HG02852 (cell line): ENCODE measurements at regions not wholly inside any gene's neighbourhood (a gene's known extent, or its start where the extent isn't known, plus 50 kb on each side); places are given as distances from the start of the nearest gene placed in this dataset.
A peak's percentile ranks its signal among the peaks of the same experiment; 100 is the strongest.
"Not testable (repeated sequence)": the region's sequence is repeated elsewhere in the genome, so short reads cannot be mapped to it uniquely, and the experiment has no call there.

Source experiments
- ATAC-seq: cut with Tn5 transposase; IDR thresholded peaks from one replicate; pipeline ENCODE4 v1.9.1; 2021; ENCODE audit warnings: mild to moderate bottlenecking, moderate library complexity; ENCODE audit not compliant: unreplicated experiment

DNA sequence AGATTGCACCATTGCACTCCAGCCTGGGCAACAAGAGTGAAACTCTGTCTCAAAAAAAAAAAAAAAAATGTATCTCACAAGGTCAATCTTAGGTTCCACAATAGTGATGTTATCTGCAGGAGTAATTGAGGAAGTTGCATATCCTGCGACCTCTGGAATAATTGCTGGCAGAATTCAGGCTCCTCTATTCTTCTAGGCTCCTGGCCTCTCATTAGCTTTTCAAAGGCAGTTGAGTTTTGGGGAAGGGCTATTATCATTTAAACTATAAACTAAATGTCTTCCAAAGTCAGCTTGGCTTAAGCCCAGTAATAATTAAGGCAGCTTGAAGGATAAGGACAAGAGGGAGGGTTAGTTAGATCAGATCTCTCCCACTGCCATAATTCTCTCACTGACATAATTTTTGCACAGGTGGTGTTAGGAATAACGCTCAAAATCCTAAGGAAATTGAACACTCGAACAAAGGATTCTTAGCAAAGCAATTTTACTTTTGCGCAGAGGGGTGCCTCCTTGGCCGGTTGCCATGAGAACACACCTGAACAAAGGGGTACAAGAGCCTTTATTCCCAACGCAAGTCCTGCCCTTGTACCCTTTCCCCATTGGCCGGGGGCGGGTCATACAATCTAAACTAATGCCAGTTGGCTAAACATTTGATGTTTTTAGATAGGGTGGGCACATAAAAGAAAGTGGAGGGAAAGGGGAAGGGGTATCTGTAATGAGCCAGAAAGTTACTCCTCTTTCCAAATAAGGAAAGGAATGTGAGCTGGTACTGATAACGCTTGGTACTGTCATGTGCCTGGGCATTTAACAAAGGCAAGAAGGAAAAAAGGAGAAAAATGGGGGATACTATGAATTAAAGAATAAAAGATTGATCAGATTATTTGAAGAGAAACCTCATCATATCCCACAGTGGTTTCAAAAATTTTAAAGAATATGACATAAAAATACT lies 106.4 kb upstream of the CCNG1 start:
- no peak for ATAC-seq

- not testable (repeated sequence) for ATAC-seq
Observed at GRCh38 chr5:163336074-163336473, 101.3 kb upstream of the CCNG1 start.

DNA sequence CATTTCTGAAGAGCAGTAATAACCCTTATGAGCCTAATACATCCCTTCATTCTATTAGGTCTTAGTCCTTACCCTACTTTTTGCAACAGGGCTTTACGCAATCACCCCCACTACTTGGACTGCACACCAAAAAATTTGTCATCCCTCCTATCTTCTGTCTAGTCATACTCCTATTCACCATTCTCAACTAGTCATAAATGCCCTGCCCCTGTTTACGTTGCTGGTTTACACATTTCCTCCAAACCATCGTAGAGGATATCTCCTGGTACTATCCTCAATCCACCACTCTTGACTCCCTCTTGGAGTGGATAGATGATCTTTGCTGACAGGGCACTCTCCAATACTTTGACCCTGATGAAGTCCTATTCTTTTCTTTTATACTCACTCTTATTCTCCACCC lies 98.2 kb upstream of the CCNG1 start:
- no peak for ATAC-seq

- not testable (repeated sequence) for ATAC-seq
Observed at GRCh38 chr5:163340378-163340777, 97.0 kb upstream of the CCNG1 start.

DNA sequence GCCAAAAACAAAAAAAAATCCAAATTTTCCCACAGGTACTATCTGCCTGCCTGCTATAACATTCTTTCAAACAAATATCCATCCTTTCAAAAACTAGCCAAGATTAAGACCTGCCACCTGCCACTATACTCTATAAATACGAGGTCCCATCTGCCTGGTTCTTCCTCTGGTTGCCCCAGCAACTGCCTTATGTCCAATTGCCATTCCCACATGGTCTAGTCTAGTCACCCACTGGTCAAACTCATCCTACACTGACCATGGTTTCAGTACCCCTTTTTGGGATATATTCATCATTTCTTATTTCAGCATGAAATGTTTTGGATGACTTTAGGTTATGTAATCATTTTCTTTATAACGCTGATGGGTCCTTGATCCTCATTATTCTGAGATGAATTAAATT lies 95.1 kb upstream of the CCNG1 start:
- no peak for ATAC-seq

DNA sequence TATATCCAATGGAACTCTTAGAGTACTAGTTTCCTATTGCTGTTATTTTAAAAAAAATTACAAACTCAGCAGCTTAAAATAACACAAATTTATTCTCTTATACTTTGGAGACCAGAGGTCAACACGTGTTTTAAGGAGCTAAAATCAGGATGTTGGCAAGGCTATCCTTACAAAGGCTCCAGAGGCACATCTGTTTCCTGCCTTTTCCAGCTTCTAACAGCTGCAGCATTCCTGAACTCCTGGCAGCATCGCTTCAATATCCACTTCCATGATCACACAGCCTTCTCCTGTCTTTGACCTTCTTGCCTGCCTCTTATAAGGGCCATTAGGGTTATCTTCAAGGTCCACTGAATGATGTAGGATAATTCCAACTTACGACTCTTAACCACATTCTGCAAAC lies 92.2 kb upstream of the CCNG1 start:
- ATAC-seq: no peak

DNA sequence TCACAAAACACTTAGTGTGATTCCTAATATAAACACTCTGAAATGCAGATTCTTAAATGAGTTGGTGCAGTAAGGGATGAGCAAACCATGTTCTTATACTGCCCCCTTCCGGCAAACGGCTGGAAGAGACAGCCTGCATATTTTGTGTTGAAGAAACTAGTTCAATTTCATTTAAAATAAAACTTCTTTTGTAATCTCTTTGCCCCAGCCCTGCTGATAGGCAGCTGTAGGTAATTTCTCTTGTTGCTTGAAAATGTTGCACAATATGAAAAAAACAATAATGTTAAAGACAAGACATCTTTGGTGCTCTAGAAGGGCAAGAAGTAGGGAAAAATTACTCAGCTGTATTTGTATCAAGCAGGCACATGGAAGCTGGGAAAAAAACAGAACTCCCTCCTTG lies 89.7 kb upstream of the CCNG1 start:
- ATAC-seq: peak; percentile 85

DNA sequence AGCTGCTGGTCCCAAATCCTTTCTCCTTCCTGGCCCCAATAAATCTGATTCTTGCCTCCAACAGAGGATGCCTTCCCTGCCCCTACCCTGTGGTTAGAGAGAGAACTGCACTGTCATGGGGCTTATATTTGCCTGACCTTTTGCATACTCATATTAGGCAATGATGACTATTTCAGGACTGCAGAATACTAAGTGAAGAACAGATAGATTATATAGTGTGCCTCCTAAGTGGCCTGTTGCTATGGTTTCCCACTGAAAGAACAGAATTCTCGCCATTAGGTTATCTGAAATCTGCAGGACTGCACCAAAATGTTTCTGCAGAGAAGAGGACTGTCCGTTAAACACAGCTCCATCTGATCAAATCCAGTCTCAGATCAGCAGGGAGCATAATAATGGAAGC lies 87.3 kb upstream of the CCNG1 start:
- no peak for ATAC-seq

DNA sequence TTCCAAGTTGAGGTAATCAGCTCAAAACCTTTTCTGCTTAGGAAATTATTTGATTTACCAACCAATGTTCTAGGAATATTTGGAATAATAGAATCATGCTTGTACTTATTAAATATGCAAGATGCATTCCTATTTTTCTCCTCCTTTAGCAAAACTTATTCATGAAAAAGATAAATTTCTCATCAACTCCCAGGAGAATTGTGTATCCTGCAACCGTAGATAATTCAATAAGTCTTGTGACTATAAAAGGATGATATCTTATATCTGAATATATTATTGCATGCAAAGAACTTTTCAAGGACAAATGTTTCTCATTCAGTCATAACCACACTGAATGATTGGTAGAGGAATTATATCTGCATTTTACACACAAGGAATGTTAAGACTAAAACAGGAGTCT lies 84.9 kb upstream of the CCNG1 start:
- ATAC-seq: no peak

- not testable (repeated sequence) for ATAC-seq
Observed at GRCh38 chr5:163355811-163356210, 81.6 kb upstream of the CCNG1 start.

- no peak for ATAC-seq
Observed at GRCh38 chr5:163357636-163358035, 79.8 kb upstream of the CCNG1 start.

DNA sequence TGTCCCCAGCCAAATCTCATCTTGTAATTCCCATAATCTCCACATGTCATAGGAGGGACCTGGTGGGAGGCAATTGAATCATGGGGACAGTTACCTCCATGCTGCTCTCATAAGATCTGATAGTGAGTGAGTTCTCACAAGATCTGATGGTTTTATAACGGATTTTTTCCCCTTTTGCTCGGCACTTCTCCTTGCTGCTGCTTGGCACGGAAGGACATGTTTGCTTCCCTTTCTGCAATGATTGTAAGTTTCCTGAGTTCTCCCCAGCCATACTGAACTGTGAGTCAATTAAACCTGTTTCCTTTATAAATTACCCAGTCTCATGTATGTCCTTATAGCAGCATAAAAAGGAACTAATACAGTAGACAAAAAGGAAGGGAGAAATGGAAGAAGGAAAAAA lies 76.7 kb upstream of the CCNG1 start:
- no peak for ATAC-seq

GRCh38 chr5:163361450-163361849 lies 75.9 kb upstream of the CCNG1 start:
- ATAC-seq: no peak

- ATAC-seq: no peak
Observed at GRCh38 chr5:163362840-163363371, 74.5 kb upstream of the CCNG1 start.

DNA sequence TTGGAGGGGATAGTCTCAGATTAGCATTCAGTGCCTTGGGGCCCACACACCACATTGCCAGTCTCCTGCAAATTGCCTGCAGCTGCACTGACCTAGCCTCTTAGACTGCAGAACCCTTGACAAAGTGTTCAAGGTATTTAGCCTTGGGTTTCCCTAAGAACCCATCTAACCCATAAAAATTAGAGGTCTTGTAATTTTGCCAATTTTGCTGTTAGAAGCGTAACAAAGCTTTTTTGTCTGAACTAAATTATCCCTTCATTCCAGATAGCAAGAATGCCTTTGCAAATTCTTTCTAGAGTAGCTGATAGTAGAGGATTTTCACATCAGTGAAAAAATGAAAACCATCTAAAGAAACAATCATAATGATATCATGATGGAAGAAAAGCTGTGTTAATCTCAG lies 74.0 kb upstream of the CCNG1 start:
- no peak for ATAC-seq

DNA sequence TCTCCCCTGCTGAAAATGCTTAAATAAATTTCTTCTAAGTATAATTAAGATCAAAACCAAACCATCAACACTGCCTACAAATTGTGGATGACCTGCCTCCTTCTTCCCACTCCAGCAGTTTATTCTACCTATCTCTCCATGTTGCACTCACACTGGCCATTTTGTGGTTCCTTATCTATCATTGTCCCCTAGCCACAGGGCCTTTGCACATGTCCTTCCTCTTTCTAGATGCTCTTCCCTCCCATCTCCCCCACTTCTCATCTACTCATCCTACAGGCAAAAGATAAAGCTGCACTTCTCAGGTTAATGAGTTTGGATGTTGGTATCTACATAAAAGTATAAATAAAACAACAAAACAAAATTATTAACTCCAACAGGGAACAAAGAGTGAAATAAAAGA lies 70.6 kb upstream of the CCNG1 start:
- ATAC-seq: no peak

DNA sequence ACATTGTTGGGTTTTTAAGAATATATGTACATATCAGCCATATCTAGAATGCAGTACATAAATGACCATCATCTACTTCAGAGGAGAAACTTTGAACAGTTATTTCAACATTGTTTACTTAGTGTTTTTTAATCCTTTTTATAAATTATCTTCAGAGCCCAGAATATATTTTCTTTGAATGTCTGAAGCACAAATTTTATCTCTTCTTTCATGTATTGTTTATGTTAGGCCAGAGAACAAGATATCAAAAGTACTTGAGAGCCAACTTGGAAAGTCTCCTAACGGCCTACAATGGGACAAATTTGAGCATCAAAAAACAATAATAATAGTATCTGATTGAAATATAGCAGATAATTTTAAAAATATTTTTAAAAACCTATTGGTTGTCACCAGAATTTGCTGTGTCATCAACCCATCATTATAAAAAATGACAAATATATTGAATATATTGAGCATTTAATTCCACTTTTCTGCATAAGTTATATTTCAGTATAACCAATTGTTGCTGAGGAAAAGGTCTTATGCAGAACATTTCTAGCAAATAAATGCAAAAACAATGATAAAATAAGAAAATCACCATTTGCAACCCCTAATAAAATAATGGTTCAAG lies 67.5 kb upstream of the CCNG1 start:
- no peak for ATAC-seq

DNA sequence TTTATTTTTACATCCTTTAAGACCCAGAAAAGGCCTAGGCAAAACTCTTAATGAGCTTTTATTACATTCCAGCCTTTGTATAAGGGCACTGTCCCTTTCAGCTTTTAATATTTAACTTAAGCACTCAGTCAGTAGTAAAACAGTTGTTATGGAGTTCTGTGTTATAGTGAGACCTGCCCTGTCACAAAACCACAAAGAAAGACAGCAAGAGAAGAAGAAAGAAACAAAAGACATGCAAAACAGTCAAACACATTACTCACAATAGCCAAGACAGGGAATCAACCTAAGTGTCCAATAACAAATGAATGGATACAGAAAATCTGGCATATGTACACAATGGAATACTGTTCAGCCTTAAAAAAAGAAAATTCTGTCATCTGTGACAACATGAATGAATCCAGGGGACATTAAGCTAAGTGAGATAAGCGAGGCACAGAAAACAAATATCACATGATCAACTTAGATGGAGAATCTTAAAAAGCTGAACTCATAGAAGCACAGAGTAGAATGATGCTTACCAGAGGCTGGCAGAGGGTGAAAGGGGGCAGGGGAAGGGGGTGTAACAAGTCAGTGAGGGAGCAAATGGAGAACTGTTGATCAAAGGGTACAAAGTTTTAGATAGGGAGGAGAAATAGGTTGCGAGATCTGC lies 63.8 kb upstream of the CCNG1 start:
- no peak for ATAC-seq

DNA sequence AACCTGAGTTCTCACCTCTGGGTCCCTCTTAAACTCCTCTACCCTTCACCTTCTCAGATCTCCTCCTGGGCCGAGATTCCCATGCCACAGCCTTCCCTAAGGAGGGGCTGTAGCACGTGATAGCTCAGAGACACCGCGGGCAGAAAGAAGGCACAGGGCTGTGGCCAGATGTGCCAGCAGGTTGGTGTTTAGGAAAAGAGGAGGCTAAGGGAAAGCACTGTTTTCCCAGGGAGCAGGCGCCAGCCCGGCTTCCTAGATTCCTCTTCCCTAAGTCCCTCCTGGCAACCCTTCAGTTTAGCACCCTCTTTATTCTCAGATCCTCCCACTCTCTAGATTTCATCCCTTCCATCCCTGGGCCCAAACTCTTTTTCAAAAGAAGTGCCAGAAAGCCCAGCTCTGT lies 59.4 kb upstream of the CCNG1 start:
- ATAC-seq: no peak

DNA sequence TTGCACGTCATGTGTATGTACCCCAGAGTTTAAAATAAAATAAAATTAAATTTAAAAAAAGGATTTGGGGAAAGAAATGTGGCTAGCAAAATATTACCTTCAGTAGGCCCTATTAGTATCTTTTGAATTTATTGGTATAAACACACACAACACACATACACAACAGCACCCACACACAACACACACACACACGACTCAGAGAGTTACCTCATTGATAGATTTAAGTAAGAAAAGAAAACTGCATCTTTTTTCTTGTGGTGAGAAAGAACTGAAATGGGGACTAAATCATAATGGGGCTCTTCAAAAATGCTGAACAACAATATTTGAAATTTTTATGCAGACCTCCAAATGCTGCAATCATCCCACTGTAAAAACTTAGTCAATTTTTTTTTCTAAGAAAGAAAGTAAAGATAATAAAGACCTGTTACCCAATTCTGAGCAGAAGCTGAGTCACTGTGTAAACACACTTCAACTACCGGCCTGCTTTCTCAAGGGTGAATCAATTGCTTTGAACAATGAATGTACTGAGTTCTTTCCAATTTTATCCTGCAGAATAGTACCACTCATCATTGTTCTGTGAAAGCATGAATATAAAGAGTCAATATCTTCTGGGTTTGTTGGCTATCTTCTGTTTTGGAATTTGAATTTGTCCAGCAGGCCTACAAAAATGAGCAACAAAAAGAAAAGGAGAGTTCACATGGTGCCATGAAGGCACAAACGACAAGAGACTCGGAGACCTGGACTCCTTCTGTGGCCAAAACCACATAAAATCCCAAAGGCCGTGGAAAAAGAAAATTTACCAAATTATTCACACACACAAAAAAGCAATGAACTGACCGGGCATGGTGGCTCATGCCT lies 57.9 kb upstream of the CCNG1 start:
- no peak for ATAC-seq

DNA sequence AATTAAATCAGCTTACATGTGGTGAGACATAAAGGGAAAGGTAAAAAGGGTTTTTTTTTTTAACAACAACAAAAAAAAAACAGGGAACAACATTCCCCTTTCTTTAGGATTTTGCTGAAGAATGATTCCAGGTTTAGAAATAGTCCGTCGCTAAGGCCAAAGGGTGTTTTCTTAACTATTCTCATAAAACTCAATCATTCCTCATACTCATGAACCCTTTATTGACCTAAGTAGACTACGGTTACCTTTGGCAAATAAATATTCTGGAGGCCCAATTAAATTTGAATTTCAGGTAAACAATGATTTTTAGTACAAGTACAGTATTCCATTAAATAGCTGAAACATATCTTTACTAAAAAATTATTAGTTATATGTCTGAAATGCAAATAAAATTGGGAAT lies 55.6 kb upstream of the CCNG1 start:
- no peak for ATAC-seq
